Iris pigment epithelial cell (primary cell): ENCODE measurements at regions not wholly inside any gene's neighbourhood (a gene's known extent, or its start where the extent isn't known, plus 50 kb on each side); places are given as distances from the start of the nearest gene placed in this dataset.
A peak's percentile ranks its signal among the peaks of the same experiment; 100 is the strongest.
"Not testable (repeated sequence)": the region's sequence is repeated elsewhere in the genome, so short reads cannot be mapped to it uniquely, and the experiment has no call there.

Source experiments
- DNase-seq: peaks from one replicate; pipeline ENCODE4 v3.0.0-alpha.2; 2011; ENCODE audit warnings: low read depth

GRCh38 chr11:83403691-83404389 is 117.7 kb upstream of the CCDC90B start:
- DNase-seq = peak; percentile 3

- DNase-seq = no peak
These were observed 115.5 kb upstream of the CCDC90B start for GRCh38 chr11:83401506-83402225.

DNA sequence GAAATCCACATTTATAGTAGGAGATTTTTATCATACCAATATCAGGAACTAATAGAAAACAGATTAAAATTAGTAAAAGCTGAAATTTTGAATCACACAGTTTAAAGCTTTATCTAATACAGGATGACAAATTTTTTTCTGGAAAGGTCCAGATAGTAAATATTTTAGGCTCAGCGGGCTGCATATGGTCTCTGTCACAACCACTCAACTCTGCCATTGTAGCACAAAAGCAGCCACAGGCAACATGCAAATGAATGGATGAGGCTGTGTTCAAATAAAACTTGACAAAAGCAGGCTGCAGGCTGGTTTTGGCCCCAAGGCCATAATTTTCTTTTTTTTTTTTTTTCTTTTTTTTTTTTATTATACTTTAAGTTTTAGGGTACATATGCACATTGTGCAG is 108.2 kb upstream of the CCDC90B start:
- no peak for DNase-seq

- DNase-seq = no peak
These were observed 106.4 kb upstream of the CCDC90B start for GRCh38 chr11:83392556-83392955.

- no peak for DNase-seq
These were observed 103.8 kb upstream of the CCDC90B start for GRCh38 chr11:83389975-83390374.

GRCh38 chr11:83383838-83384237 is 97.7 kb upstream of the CCDC90B start:
- not testable (repeated sequence) for DNase-seq

DNA sequence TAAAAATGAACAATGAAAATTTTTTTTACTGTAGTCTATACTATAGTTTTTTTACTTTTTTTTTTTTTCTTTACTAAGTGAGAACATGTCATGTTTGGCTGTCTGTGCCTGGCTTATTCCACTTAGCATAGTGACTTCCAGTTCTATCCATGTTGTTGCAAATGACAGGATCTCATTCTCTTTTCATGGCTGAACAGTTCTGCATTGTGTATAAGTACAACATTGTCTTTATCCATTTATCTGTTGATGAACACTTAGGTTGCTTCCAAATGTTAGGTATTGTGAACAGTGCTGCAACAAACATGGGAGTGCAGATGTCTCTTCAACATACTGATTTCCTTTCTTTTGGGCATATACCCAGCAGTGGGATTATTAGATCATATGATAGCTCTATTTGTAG is 88.1 kb upstream of the CCDC90B start:
- DNase-seq = no peak

DNA sequence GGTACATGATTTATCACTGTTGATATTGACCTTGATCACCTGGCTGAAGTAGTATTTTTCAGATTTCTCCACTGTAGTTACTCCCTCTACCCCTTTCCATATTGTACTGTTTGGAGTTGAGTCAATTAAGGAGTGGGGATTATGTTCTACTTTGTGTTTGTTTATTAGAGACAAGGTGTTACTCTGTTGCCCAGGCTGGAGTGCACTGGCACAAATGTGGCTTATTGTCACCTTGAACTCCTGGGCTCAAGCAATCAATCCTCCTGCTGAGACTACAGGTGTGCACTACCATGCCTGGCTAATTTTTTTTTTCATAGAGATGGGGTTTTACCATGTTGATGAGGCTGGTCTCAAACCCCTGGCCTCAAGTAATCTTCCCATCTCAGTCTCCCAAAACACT is 85.3 kb upstream of the CCDC90B start:
- DNase-seq = no peak

DNA sequence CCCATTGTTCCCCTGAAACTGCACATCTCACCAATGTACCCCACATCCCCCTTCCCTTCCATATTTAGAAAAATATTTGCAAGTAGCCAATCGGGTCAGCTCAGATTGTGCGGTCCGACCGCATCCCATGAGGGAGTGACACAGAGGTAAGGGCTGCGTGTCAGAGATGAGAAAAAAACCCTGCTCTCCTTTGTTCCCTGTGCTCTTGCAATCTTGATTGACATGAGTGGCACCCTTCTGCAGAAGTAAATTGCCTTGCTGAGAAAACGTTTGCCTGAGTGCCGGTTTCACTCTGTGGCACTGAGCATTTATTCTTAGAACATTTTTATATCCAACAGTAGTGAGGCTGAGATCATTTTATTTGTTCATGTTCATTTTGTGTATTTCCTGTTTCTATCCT is 81.6 kb upstream of the CCDC90B start:
- DNase-seq = no peak

DNA sequence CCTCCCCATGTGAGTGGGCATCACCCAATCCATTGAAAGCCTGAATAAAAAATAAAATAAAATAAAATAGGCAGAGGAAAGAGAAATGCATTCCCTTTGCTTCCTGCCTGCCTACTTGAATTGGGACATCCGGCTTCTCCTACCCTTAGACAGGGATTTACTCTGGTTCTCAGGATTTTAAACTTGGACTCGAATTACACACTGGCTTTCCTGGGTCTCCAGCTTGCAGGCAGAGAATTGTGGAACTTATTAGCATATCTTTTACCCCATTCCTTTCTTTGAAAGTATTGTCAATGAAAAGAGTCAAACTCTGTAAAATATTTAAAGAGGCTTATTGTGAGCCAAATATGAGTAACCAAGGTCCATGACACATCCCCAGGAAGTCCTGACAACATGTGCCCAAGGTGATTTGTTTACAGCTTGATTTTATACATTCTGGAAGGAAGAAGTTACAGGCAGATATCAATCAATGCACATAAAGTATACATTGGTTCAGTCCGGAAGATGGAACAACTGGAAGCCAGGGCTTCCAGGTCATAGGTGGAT is 78.4 kb upstream of the CCDC90B start:
- no peak for DNase-seq

- DNase-seq = peak; percentile 70
These were observed 77.1 kb upstream of the CCDC90B start for GRCh38 chr11:83363312-83363711.

DNA sequence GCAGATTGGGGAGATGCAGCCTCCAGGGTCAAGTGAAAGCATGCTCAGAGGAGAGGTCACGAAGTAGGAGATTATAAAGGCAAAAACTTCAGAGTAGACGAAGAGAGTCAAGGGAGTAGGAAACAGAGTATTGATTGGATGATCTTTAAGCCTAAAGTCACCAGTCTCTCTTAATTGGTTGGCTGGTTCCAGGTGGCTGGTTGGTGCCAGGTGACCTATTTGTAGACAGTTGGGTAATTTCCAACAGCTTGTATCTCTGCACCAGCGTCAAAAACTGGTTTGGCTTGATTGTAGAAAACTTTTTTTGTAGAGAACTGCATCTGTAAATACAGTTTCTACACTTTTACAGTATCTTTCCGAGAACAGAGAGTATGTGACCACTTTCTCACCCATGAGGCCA is 75.7 kb upstream of the CCDC90B start:
- DNase-seq = no peak

DNA sequence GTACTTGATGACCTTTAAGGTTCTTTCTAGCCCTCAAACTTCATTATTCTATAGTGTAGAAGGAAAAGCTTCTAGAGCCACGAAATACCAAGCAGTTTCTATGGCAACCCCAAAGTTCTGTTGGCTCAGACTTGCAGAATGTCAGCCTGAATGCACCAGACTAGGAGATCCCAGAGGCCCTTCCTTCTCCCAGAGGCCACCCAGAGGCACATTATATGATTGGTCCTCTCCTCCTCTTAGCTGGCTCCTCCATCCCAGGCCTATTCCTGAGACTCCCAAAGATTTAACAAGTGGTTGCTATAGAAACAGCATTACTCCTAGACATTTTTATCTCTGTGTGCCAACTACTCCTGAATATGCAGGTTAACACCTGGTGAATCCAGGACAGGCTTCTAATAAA is 69.2 kb upstream of the CCDC90B start:
- DNase-seq = no peak

DNA sequence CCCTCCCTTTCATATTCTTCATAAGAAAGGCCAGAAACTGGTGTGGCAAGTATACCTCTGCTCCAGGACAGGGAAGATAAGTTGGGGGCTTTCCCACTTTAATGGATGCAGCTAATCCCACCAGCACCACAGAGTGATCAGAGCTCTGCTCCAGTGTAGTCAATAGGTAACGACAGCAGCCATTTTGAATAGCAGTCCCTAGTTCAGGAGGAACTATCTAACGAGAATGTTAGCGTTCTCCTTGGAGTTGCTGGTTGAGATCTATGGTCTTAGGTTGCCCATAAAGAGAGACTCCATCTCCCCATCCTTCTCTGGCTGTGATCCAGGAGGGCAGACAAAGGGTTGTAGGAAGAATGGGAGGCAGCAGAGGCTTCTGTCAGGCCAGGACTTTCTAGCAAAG is 64.0 kb upstream of the CCDC90B start:
- DNase-seq = no peak

DNA sequence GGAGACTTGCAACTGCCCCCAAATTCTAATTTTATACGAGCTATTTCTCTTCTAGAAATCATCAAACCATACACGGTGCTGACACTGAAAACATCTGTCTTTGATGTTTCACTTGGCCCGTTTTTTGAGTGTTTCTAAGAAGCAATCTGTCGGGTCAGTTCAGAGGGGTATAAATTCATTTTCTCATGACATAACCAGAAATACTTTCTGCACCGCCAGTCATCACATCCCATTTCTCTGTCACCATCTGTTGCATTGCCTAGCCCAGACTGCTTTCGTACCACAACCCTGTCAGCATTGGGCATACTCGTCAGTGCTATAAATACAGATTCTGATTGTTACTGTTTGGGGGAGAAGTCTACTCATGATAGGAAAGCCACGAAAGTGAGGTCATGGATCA is 63.1 kb upstream of the CCDC90B start:
- no peak for DNase-seq

DNA sequence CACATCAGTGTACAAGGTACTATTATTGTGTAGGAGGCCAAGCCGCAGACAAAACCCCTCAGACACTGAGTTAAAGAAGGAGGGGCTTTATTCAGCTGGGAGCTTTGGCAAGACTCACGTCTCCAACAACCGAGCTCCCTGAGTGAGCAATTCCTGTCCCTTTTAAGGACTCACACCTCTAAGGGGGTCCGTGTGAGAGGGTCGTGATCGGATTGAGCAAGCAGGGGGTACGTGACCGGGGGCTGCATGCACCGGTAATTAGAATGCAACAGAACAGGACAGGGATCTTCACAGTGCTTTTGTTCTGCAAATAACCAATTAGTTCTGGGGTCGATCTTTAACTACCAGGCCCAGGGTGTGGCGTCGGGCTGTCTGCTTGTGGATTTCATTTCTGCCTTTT is 60.5 kb upstream of the CCDC90B start:
- not testable (repeated sequence) for DNase-seq

DNA sequence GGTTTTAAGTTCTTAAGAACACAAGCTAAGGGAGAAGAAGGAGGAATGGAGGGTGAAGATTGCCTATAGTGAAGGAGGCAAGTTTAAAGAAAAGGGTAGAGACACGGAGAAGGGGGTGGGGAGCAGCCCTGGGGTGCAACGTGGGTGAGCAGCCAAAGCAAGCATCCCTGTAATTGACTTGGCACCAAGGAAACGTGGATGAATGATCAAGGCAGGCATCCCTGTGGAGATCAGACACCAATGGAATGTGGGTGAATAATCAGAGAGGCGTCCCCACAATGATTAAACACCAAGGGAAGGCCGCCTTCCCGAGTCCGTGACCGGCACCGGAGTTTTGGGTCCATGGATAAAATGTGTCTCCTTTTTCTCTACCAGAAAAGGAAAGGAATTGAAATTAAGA is 58.4 kb upstream of the CCDC90B start:
- not testable (repeated sequence) for DNase-seq

DNA sequence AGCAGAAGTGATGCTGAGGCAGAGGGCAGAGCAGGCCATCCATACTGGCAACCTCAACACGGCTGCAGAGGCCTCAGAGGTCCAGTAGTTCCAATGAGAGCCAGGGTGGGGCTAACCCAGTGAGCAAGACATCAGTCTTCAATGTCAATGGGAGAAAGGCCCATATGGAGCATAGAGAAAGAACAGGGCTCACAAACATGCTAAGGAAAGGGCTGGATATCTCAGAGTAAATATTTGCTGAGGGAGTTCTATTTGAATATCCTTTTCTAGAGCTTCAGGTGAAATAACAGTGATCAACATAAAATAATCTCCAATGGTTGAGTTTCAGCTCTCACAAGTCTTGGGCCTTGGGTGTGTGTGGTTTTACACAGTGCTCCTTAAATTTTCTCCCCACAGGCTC is 50.8 kb upstream of the CCDC90B start:
- no peak for DNase-seq
